HepG2 (cell line): ENCODE measurements at regions not wholly inside any gene's neighbourhood (a gene's known extent, or its start where the extent isn't known, plus 50 kb on each side); places are given as distances from the start of the nearest gene placed in this dataset.

Experiments
- FOXA3 ChIP-seq: IDR thresholded peaks from 2 replicates; pipeline ENCODE4 v1.6.1; 2016; ENCODE audit warnings: missing genetic modification reagents, missing compliant biosample characterization
- GABPB1 ChIP-seq: IDR thresholded peaks from 2 replicates; pipeline ENCODE4 v1.6.1; 2016; ENCODE audit warnings: mild to moderate bottlenecking, missing genetic modification reagents, moderate library complexity, missing compliant biosample characterization
- KDM3A ChIP-seq: IDR thresholded peaks from 2 replicates; pipeline ENCODE4 v1.6.1; 2018; ENCODE audit warnings: low read depth, missing compliant biosample characterization
- KMT2B ChIP-seq: IDR thresholded peaks from 2 replicates; pipeline ENCODE4 v1.6.1; 2016; ENCODE audit warnings: missing genetic modification reagents, missing compliant biosample characterization
- MED8 ChIP-seq: sonication (generic); formaldehyde crosslinking; IDR thresholded peaks from 2 replicates; pipeline ENCODE4 v1.8.1; 2023; ENCODE audit warnings: mild to moderate bottlenecking, missing genetic modification reagents; ENCODE audit not compliant: insufficient replicate concordance
- MEIS1 ChIP-seq: sonication (generic); formaldehyde crosslinking; IDR thresholded peaks from 2 replicates; pipeline ENCODE4 v1.9.0; 2021; ENCODE audit warnings: mild to moderate bottlenecking, missing genetic modification reagents, moderate library complexity, borderline replicate concordance
- MTA1 ChIP-seq: sonication (generic); formaldehyde crosslinking; IDR thresholded peaks from 2 replicates; pipeline ENCODE4 v1.4.0; 2020; ENCODE audit warnings: missing genetic modification reagents, mild to moderate bottlenecking, borderline replicate concordance
- NFYC ChIP-seq: IDR thresholded peaks from 2 replicates; pipeline ENCODE4 v1.6.1; 2016; ENCODE audit warnings: missing genetic modification reagents, missing compliant biosample characterization
- PITX1 ChIP-seq: sonication (generic); formaldehyde crosslinking; IDR thresholded peaks from 2 replicates; pipeline ENCODE4 v1.5.1; 2020; ENCODE audit warnings: mild to moderate bottlenecking, missing genetic modification reagents
- RFX3 ChIP-seq: IDR thresholded peaks from 2 replicates; pipeline ENCODE4 v1.6.1; 2016; ENCODE audit warnings: missing biosample characterization, missing genetic modification reagents
- RXRB ChIP-seq: IDR thresholded peaks from 2 replicates; pipeline ENCODE4 v1.6.1; 2016; ENCODE audit warnings: borderline replicate concordance, missing genetic modification reagents, missing compliant biosample characterization
- SOX6 ChIP-seq, 2 experiments: fragments of 450-650 bp in 1 of 2; sonication (generic) in 1 of 2; formaldehyde crosslinking in 1 of 2; IDR thresholded peaks; 2 replicates each; pipeline versions ENCODE4 v1.4.0 to v1.6.1; 2017 to 2020; ENCODE audit warnings: antibody characterized with exemption in 1 of 2, mild to moderate bottlenecking in 1 of 2, missing genetic modification reagents in 1 of 2
- YY1 ChIP-seq: IDR thresholded peaks from 2 replicates; pipeline ENCODE4 v1.6.1; 2011; ENCODE audit warnings: low read length, low read depth, moderate library complexity, mild to moderate bottlenecking; ENCODE audit not compliant: insufficient read depth, insufficient replicate concordance
- ZNF180 ChIP-seq: sonication (generic); formaldehyde crosslinking; IDR thresholded peaks from 2 replicates; pipeline ENCODE4 v1.4.0; 2020; ENCODE audit warnings: low read depth, missing genetic modification reagents, borderline replicate concordance
- ZNF292 ChIP-seq: sonication (generic); formaldehyde crosslinking; IDR thresholded peaks from 2 replicates; pipeline ENCODE4 v1.8.1; 2022; ENCODE audit warnings: mild to moderate bottlenecking, low read depth, missing genetic modification reagents, borderline replicate concordance
- ZNF503 ChIP-seq: sonication (generic); formaldehyde crosslinking; IDR thresholded peaks from 2 replicates; pipeline ENCODE4 v1.4.0; 2020; ENCODE audit warnings: missing genetic modification reagents
- ZNF510 ChIP-seq: sonication (generic); formaldehyde crosslinking; IDR thresholded peaks from 2 replicates; pipeline ENCODE4 v1.4.0; 2020; ENCODE audit warnings: low read depth, mild to moderate bottlenecking, missing genetic modification reagents
- ZNF546 ChIP-seq: sonication (generic); formaldehyde crosslinking; conservative IDR thresholded peaks from 2 replicates; pipeline ENCODE4 v1.8.1; 2023; ENCODE audit warnings: mild to moderate bottlenecking, missing genetic modification reagents
- ZNF746 ChIP-seq: sonication (generic); formaldehyde crosslinking; IDR thresholded peaks from 2 replicates; pipeline ENCODE4 v1.8.0; 2022; ENCODE audit warnings: mild to moderate bottlenecking, missing genetic modification reagents
- ZSCAN31 ChIP-seq: sonication (generic); formaldehyde crosslinking; IDR thresholded peaks from 2 replicates; pipeline ENCODE4 v1.5.0; 2020; ENCODE audit warnings: low read depth, mild to moderate bottlenecking, missing genetic modification reagents
- TF ChIP-seq, protein P1 (sequence below): sonication (generic); formaldehyde crosslinking; IDR thresholded peaks from 2 replicates; pipeline ENCODE4 v1.5.1; 2020; ENCODE audit warnings: mild to moderate bottlenecking, missing genetic modification reagents, borderline replicate concordance
- TF ChIP-seq, protein P2 (sequence below): sonication (generic); formaldehyde crosslinking; IDR thresholded peaks from 2 replicates; pipeline ENCODE4 v1.4.0; 2020; ENCODE audit warnings: missing genetic modification reagents

GRCh38 chr11:69427337-69427736, 54.1 kb upstream of the LINC01488 start (continued):
- no peak for TF ChIP-seq NFYC (CRISPR knock-in tag)
- TF ChIP-seq YY1: peak; percentile 20
- TF ChIP-seq FOXA3 (CRISPR knock-in tag): peak; percentile 82
- peak; percentile 95 for TF ChIP-seq RXRB
- TF ChIP-seq ZNF546 (CRISPR knock-in tag): 0 out of 2 replicates have a peak, but pooled peaks have one; percentile 25
- peak; percentile 97 for TF ChIP-seq PITX1
- TF ChIP-seq ZNF180: no peak
- TF ChIP-seq RFX3: no peak
- TF ChIP-seq ZNF746 (CRISPR knock-in tag): peak; percentile 87
- TF ChIP-seq, protein P1, sequence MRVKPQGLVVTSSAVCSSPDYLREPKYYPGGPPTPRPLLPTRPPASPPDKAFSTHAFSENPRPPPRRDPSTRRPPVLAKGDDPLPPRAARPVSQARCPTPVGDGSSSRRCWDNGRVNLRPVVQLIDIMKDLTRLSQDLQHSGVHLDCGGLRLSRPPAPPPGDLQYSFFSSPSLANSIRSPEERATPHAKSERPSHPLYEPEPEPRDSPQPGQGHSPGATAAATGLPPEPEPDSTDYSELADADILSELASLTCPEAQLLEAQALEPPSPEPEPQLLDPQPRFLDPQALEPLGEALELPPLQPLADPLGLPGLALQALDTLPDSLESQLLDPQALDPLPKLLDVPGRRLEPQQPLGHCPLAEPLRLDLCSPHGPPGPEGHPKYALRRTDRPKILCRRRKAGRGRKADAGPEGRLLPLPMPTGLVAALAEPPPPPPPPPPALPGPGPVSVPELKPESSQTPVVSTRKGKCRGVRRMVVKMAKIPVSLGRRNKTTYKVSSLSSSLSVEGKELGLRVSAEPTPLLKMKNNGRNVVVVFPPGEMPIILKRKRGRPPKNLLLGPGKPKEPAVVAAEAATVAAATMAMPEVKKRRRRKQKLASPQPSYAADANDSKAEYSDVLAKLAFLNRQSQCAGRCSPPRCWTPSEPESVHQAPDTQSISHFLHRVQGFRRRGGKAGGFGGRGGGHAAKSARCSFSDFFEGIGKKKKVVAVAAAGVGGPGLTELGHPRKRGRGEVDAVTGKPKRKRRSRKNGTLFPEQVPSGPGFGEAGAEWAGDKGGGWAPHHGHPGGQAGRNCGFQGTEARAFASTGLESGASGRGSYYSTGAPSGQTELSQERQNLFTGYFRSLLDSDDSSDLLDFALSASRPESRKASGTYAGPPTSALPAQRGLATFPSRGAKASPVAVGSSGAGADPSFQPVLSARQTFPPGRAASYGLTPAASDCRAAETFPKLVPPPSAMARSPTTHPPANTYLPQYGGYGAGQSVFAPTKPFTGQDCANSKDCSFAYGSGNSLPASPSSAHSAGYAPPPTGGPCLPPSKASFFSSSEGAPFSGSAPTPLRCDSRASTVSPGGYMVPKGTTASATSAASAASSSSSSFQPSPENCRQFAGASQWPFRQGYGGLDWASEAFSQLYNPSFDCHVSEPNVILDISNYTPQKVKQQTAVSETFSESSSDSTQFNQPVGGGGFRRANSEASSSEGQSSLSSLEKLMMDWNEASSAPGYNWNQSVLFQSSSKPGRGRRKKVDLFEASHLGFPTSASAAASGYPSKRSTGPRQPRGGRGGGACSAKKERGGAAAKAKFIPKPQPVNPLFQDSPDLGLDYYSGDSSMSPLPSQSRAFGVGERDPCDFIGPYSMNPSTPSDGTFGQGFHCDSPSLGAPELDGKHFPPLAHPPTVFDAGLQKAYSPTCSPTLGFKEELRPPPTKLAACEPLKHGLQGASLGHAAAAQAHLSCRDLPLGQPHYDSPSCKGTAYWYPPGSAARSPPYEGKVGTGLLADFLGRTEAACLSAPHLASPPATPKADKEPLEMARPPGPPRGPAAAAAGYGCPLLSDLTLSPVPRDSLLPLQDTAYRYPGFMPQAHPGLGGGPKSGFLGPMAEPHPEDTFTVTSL (CRISPR knock-in tag): peak; percentile 92; the same call in 1 of the 2 replicates
- peak; percentile 85 for TF ChIP-seq ZNF503 (CRISPR knock-in tag)
- 0 out of 2 replicates have a peak, but pooled peaks have one; percentile 27 for TF ChIP-seq KMT2B
- peak; percentile 94 for TF ChIP-seq MEIS1 (CRISPR knock-in tag)
- TF ChIP-seq KDM3A (CRISPR knock-in tag): peak; percentile 40; the same call in 1 of the 2 replicates
- TF ChIP-seq GABPB1 (CRISPR knock-in tag): peak; percentile 57; the same call in 1 of the 2 replicates
- TF ChIP-seq ZNF510: peak; percentile 73; the same call in 1 of the 2 replicates
- peak; percentile 86; the same call in 1 of the 2 replicates for TF ChIP-seq ZSCAN31 (CRISPR knock-in tag)
- TF ChIP-seq, protein P2, sequence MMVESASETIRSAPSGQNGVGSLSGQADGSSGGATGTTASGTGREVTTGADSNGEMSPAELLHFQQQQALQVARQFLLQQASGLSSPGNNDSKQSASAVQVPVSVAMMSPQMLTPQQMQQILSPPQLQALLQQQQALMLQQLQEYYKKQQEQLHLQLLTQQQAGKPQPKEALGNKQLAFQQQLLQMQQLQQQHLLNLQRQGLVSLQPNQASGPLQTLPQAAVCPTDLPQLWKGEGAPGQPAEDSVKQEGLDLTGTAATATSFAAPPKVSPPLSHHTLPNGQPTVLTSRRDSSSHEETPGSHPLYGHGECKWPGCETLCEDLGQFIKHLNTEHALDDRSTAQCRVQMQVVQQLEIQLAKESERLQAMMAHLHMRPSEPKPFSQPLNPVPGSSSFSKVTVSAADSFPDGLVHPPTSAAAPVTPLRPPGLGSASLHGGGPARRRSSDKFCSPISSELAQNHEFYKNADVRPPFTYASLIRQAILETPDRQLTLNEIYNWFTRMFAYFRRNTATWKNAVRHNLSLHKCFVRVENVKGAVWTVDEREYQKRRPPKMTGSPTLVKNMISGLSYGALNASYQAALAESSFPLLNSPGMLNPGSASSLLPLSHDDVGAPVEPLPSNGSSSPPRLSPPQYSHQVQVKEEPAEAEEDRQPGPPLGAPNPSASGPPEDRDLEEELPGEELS: peak; percentile 93
- peak; percentile 89 for TF ChIP-seq MED8 (CRISPR knock-in tag)
- no peak for TF ChIP-seq SOX6 (IDR thresholded peaks at IDR 0.05)
- TF ChIP-seq SOX6 (CRISPR knock-in tag; IDR thresholded peaks at IDR 0.05): peak; percentile 94
- peak; percentile 97; the same call in 1 of the 2 replicates for TF ChIP-seq ZNF292 (CRISPR knock-in tag)
- TF ChIP-seq MTA1 (CRISPR knock-in tag): peak; percentile 90
